GM21723 (cell line): ENCODE measurements at regions not wholly inside any gene's neighbourhood (a gene's known extent, or its start where the extent isn't known, plus 50 kb on each side); places are given as distances from the start of the nearest gene placed in this dataset.
"Not testable (repeated sequence)": the region's sequence is repeated elsewhere in the genome, so short reads cannot be mapped to it uniquely, and the experiment has no call there.

Experiments
- ATAC-seq: cut with Tn5 transposase; IDR thresholded peaks from one replicate; pipeline ENCODE4 v1.9.1; 2021; ENCODE audit warnings: mild to moderate bottlenecking, moderate library complexity; ENCODE audit not compliant: unreplicated experiment

GRCh38 chr5:61215996-61216395 lies 53.7 kb upstream of the SMIM15 start:
- no peak for ATAC-seq

GRCh38 chr5:61216741-61217140 lies 54.5 kb upstream of the SMIM15 start:
- no peak for ATAC-seq

GRCh38 chr5:61217214-61217613 lies 54.9 kb upstream of the SMIM15 start:
- no peak for ATAC-seq

DNA sequence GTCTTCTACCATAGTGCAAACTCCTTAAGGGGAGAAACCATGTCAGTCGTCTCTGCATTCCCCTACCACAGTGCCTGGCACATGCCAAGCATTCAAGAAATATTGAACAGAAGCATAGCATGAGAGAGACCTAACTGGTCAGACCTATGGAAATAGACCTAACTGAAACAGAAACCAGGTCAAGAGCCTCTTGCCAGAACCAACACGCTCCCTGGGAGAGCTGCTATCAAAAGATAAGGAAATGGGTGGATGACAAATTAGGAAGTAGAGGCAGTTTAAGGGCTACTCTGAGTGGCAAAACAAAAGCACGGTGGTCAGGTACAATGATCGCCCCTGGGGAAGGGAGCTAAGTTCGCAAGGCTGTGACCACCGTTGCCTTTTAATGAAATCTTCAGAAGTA lies 66.0 kb upstream of the SMIM15 start:
- ATAC-seq, result no peak

DNA sequence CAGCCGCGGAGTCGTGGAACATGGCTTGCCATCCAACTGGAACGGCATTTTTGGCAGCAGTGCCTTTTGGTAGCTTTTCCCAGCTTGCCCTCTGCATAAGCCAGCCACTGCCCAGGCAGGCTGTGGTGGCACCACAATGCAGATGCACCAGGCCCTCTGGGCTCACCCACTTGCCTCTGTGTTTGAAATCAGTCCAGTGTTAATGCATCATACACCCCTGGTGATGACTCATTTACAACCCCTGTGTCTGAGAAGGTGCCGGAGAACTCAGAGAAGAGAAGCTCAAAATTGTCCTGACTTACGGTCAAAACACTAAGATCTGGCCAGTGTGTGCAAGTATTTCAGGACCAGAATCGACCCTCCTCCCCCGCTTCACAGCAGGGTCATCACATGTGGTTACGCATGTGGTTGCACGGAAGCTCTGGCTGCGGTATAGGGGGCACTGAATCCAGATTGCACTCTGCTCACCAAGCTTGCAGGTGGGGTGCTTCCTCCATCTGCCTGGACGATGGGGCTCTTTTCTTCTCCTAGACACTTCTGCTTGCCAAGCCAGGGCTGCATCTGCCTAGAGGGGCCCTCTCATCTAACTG lies 66.5 kb upstream of the SMIM15 start:
- peak; percentile 83 for ATAC-seq

- no peak for ATAC-seq
Measured at GRCh38 chr5:61229416-61229815, 67.1 kb upstream of the SMIM15 start.

- ATAC-seq, result no peak
Measured at GRCh38 chr5:61230492-61230891, 68.2 kb upstream of the SMIM15 start.

GRCh38 chr5:61231813-61232212 lies 69.5 kb upstream of the SMIM15 start:
- no peak for ATAC-seq

GRCh38 chr5:61232490-61233050 lies 70.3 kb upstream of the SMIM15 start:
- no peak for ATAC-seq

DNA sequence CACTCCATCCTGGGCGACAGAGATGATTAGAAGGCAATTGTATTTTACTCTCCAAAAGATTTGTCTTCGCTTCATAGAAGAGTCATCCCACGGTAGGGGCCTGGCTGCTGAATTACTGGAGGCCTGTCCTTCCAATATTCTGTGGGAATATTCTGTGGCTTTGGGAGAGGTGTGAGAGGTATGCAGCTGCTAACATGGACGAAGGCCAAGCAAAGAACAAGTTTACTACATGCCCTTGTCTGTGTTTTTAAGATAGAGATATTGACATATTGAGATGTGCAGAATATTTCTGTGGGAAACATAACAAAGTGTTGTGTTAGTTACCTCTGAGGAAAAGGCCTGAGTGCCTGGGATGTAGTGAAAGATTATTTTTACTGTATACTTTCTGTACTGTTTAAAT lies 71.8 kb upstream of the SMIM15 start:
- no peak for ATAC-seq

DNA sequence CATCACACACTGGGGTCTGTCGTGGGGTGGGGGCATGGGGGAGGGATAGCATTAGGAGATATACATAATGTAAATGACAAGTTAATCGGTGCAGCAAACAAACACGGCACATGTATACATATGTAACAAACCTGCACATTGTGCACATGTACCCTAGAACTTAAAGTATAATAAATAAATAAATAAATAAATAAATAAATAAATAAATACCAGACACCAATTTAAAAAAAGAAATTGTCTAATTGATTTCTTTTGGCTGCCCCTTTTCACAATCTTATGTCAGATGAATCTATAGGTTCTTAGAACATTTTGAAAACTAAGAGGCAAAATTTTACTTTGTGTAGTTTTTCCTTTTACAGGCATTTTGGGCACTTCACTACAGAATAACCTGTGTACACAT lies 74.4 kb upstream of the SMIM15 start:
- not testable (repeated sequence) for ATAC-seq

DNA sequence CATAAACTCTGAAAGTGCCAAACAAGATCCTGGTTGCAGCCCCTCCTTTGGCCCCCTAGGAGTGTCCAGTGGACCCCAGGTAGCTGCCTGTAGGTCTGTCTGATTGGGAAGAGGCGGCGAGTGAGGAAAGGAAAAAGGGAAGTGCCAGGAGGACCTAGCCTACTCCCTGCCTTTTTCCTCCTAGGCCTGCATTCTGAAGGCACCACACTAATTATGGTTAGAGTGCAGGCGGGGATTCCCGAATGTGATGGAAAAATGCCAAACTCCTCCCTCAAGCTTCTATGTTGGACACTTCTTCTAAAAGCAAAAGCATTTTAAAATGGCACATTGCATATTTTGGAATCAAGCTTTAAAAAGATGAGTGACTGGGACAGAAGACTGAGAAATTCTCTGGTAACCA lies 83.2 kb upstream of the SMIM15 start:
- no peak for ATAC-seq

GRCh38 chr5:61245936-61246335 lies 83.7 kb upstream of the SMIM15 start:
- ATAC-seq, result no peak

DNA sequence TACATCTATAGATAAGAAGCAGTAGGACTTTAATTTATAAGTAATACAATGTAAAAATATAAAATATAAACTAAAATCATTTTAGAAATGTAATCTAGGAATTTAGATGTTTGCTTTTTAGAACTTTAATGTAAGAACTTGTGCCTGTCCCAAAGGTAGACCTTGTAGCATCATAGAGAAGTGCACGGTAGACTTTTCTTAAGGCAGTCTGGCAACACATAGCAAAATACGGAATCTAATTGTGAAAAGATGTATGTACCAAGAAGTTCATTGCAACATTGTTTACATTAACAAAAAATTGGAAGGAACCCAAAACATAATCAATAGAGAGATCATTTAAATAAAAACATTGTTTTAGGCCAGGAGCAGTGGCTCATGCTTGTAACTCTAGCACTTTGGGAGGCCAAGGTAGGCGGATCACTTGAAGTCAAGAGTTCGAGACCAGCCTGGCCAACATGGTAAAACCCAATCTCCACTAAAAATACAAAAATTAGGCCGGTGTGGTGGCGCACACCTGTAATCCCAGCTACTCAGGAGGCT lies 84.6 kb upstream of the SMIM15 start:
- no peak for ATAC-seq

DNA sequence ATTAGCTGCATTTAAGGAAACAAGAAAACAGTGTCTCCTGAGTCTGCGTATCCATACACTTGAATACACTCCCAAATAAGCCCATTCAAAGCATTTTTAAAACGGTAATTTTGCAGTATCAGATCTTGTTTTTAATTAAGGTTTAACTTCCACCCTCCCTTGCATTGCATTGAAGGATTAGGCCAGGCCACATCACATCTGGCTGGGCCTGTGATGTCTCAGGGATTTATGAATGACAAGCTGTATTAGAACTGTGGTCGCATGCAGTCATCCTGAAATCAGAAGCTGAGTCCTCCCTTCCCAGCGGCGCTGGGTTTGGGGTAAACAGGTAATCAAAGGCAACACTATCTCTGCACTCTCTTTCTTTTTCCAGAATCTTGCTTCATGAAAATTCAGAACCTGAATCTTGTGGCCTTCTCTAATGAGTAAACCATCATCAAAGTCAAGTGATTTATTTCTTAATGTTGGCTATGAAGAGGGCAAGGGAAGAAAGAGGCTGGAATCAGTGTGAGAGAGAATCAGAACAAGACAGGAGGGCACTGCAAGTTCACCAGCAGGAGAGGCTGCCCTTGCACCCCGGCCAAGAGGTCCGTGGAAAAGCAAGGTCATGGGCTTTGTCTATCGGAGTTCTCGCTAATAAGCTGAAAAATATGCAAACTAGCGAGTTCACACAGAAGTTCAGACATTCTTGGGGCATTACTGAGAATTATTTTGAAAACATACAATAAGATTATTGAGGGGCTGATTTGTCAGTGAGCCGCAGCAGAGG lies 80.0 kb upstream of the ZSWIM6 start:
- ATAC-seq, result no peak

GRCh38 chr5:61252643-61252925 lies 79.5 kb upstream of the ZSWIM6 start:
- ATAC-seq, result no peak

DNA sequence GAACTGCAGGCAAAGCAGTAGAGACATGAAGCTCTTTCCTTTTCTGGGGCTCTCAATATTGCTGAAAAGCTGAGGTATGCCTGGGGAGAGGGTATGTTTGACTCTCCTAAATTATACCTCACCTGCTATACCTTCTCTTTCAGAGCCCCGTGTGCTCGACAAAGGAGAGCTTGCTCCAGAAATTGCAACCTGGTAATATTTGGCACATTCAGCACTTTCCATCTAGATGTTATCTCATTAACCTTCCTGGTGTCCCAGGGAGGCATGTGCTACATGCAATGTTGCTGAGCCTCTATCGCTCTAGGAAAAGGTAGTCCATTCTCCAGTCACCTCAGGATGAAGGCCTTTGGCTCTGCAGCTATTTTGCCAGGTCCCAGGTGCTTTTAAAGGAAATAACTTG lies 78.5 kb upstream of the ZSWIM6 start:
- no peak for ATAC-seq

GRCh38 chr5:61254969-61255555 lies 77.0 kb upstream of the ZSWIM6 start:
- ATAC-seq, result no peak

GRCh38 chr5:61256474-61256873 lies 75.6 kb upstream of the ZSWIM6 start:
- no peak for ATAC-seq

- ATAC-seq, result no peak
Measured at GRCh38 chr5:61257421-61257820, 74.6 kb upstream of the ZSWIM6 start.

- ATAC-seq, result no peak
Measured at GRCh38 chr5:61261136-61261535, 70.9 kb upstream of the ZSWIM6 start.

DNA sequence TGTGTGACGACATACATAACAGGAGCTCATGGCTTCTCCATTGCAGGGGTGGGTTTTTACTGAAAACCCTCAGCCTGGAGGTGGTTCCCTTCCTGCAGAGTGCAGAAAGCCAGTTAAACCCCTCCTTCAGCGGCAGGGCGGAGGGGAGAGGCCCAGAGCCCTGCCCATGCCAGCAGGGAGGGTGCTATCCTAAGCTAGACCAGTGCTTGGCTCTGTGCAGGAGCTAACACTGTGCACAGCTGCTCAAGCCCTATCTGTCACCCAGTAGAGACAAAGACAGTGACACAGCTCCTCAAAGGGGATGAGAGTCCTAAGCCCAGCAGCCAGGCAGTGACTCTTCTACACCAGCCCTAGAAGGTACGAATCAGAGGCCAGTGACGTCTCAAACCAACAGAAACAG lies 70.0 kb upstream of the ZSWIM6 start:
- ATAC-seq, result no peak
